ENCODE measurements at regions not wholly inside any gene's neighbourhood (a gene's known extent, or its start where the extent isn't known, plus 50 kb on each side); places are given as distances from the start of the nearest gene placed in this dataset.

DNA sequence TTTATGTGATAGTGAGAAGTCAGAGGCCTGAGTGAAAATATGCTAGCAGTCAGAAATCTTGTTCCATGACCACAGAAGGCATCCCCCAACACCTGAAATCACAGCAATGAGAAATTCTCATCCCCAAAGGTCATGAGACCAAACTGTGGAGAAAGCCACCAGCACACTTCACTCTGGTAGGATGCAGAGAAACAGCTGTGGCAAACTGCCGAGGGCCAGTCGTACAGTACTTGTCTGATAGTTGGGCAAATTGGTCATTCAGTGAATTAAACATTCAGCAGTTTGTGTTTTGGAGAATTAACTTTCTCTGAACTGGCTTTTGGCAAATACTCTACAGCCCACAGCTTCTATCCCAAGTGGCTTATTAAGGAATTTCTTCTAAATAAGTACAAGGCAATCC, 117.2 kb downstream of the TSN start:
- TF ChIP-seq TAF1 (IDR thresholded peaks at IDR 0.05; ENCODE audit: borderline replicate concordance, low read depth, low read length): no peak
- no peak for TF ChIP-seq POLR2A (IDR thresholded peaks at IDR 0.05; ENCODE audit: low read depth, low read length)
